Smooth muscle cell (in vitro differentiated cells): ENCODE measurements at regions not wholly inside any gene's neighbourhood (a gene's known extent, or its start where the extent isn't known, plus 50 kb on each side); places are given as distances from the start of the nearest gene placed in this dataset.
"Not testable (repeated sequence)": the region's sequence is repeated elsewhere in the genome, so short reads cannot be mapped to it uniquely, and the experiment has no call there.

ENCODE experiments used
- DNase-seq: peaks from one replicate; lab custom pipeline; 2025; ENCODE audit not compliant: unreplicated experiment; lab: John Stamatoyannopoulos, UW
- H2AFZ ChIP-seq: fragments of 200-600 bp; sonication (generic); 2 replicates; pipeline ENCODE4 v1.6.0; 2016; ENCODE audit warnings: antibody characterized with exemption, low read depth, mild to moderate bottlenecking
- H3F3A ChIP-seq: fragments of 200-600 bp; sonication (generic); 2 replicates; pipeline ENCODE4 v1.6.0; 2017; ENCODE audit warnings: antibody characterized with exemption, low read depth
- H3K27ac ChIP-seq: fragments of 200-600 bp; sonication (generic); 2 replicates; pipeline ENCODE4 v1.5.1; 2016; ENCODE audit warnings: low read depth, mild to moderate bottlenecking
- H3K27me3 ChIP-seq: fragments of 200-600 bp; sonication (generic); 2 replicates; pipeline ENCODE4 v1.6.1; 2016; ENCODE audit warnings: low read depth, mild to moderate bottlenecking
- H3K36me3 ChIP-seq: fragments of 200-600 bp; sonication (generic); 2 replicates; pipeline ENCODE4 v1.5.1; 2016; ENCODE audit warnings: low read depth
- H3K4me1 ChIP-seq: fragments of 200-600 bp; sonication (generic); 2 replicates; pipeline ENCODE4 v1.5.1; 2016; ENCODE audit warnings: low read depth
- H3K4me2 ChIP-seq: fragments of 200-600 bp; sonication (generic); 2 replicates; pipeline ENCODE4 v1.6.0; 2016; ENCODE audit warnings: mild to moderate bottlenecking
- H3K4me3 ChIP-seq: fragments of 200-600 bp; sonication (generic); 2 replicates; pipeline ENCODE4 v1.5.1; 2016; ENCODE audit warnings: mild to moderate bottlenecking
- H3K79me2 ChIP-seq: fragments of 200-600 bp; sonication (generic); 2 replicates; pipeline ENCODE4 v1.6.0; 2016; ENCODE audit warnings: low read depth, mild to moderate bottlenecking
- H3K9ac ChIP-seq: fragments of 200-600 bp; sonication (generic); 2 replicates; pipeline ENCODE4 v1.6.0; 2016; ENCODE audit warnings: low read depth
- H3K9me3 ChIP-seq: fragments of 200-600 bp; sonication (generic); replicated peaks from 2 replicates; pipeline ENCODE4 v1.5.1; 2016; ENCODE audit warnings: low read depth
- H4K20me1 ChIP-seq: fragments of 200-600 bp; sonication (generic); 2 replicates; pipeline ENCODE4 v1.6.0; 2016; ENCODE audit warnings: low read depth
- CTCF ChIP-seq: fragments of 200-600 bp; sonication (generic); IDR thresholded peaks from 2 replicates; pipeline ENCODE4 v1.5.1; 2017; ENCODE audit warnings: borderline replicate concordance, mild to moderate bottlenecking, antibody characterized with exemption; ENCODE audit not compliant: insufficient read depth, poor library complexity, severe bottlenecking
- WGBS: methylation state at CpG from one replicate; pipeline ENCODE4 v1.1.7; 2016; ENCODE audit warnings: low lambda C conversion rate; 5-methylcytosine and 5-hydroxymethylcytosine counted together

- Histone ChIP-seq H3K4me1 (no peaks in the 10 kb centered on the region), H3K27me3 (no peaks in the 10 kb centered on the region), H3F3A (peaks cover 3% of the 10 kb centered on the region), H3K27ac (peak overlapping the region; percentile 72), H3K4me3 (no peak overlapping the region), H2AFZ (peak overlapping the region; percentile 5), H3K4me2 (peak overlapping the region; percentile 9), H3K9me3 (no peaks in the 10 kb centered on the region), H3K36me3 (no peaks in the 10 kb centered on the region), H4K20me1 (no peaks in the 10 kb centered on the region), H3K9ac (no peak overlapping the region), H3K79me2 (no peaks in the 10 kb centered on the region)
- TF ChIP-seq CTCF = no peak
- no peak for DNase-seq
- WGBS = 52% methylated on average over 3 of the region's 3 CpGs
Measured at GRCh38 chr3:40938591-40938990, 260.7 kb upstream of the CTNNB1 start.

- Histone ChIP-seq H3K4me2 (peak overlapping the region; percentile 9), H3K9ac (no peak overlapping the region)
Measured at GRCh38 chr3:40939030-40939740, 260.1 kb upstream of the CTNNB1 start.

GRCh38 chr3:40939741-40940130 is 259.6 kb upstream of the CTNNB1 start:
- no peak for TF ChIP-seq CTCF
- no peaks in the 10 kb centered on the region for H4K20me1 ChIP-seq
- WGBS = 69% methylated on average over 4 of the region's 4 CpGs
- DNase-seq = no peak
- H3K9me3 ChIP-seq = no peaks in the 10 kb centered on the region
- H2AFZ ChIP-seq = no peak overlapping the region
- peaks cover 3% of the 10 kb centered on the region for H3F3A ChIP-seq
- no peaks in the 10 kb centered on the region for H3K27me3 ChIP-seq
- no peak overlapping the region for H3K4me2 ChIP-seq
- H3K9ac ChIP-seq = no peak overlapping the region
- H3K4me3 ChIP-seq = no peak overlapping the region
- H3K4me1 ChIP-seq = no peaks in the 10 kb centered on the region
- no peaks in the 10 kb centered on the region for H3K79me2 ChIP-seq
- H3K36me3 ChIP-seq = no peaks in the 10 kb centered on the region
- H3K27ac ChIP-seq = peak overlapping the region; percentile 72

More at GRCh38 chr3:40939030-40939740, 260.1 kb upstream of the CTNNB1 start:
- 50% methylated on average over 4 of the region's 4 CpGs for WGBS
- H3K79me2 ChIP-seq = no peaks in the 10 kb centered on the region
- H4K20me1 ChIP-seq = no peaks in the 10 kb centered on the region
- H3F3A ChIP-seq = peaks cover 3% of the 10 kb centered on the region
- peak overlapping the region; percentile 5 for H2AFZ ChIP-seq
- peak overlapping the region; percentile 72 for H3K27ac ChIP-seq
- H3K4me3 ChIP-seq = no peak overlapping the region
- TF ChIP-seq CTCF = no peak
- no peaks in the 10 kb centered on the region for H3K4me1 ChIP-seq
- no peaks in the 10 kb centered on the region for H3K27me3 ChIP-seq
- no peak for DNase-seq
- no peaks in the 10 kb centered on the region for H3K9me3 ChIP-seq
- H3K36me3 ChIP-seq = no peaks in the 10 kb centered on the region

GRCh38 chr3:40940651-40941050 is 258.7 kb upstream of the CTNNB1 start:
- no peaks in the 10 kb centered on the region for H4K20me1 ChIP-seq
- H3K27me3 ChIP-seq = no peaks in the 10 kb centered on the region
- no peak overlapping the region for H3K27ac ChIP-seq
- H2AFZ ChIP-seq = no peak overlapping the region
- H3K4me3 ChIP-seq = no peak overlapping the region
- H3K9me3 ChIP-seq = peaks cover 3% of the 10 kb centered on the region
- H3K36me3 ChIP-seq = no peaks in the 10 kb centered on the region
- peaks cover 3% of the 10 kb centered on the region for H3F3A ChIP-seq
- no peak for TF ChIP-seq CTCF
- 96% methylated on average over 2 of the region's 2 CpGs for WGBS
- H3K9ac ChIP-seq = no peak overlapping the region
- no peak for DNase-seq
- H3K79me2 ChIP-seq = no peaks in the 10 kb centered on the region
- H3K4me1 ChIP-seq = no peaks in the 10 kb centered on the region
- no peak overlapping the region for H3K4me2 ChIP-seq

- not testable (repeated sequence) for H3K36me3 ChIP-seq, H3K9ac ChIP-seq, H3K27ac ChIP-seq, H3K4me1 ChIP-seq, H2AFZ ChIP-seq, H3K4me3 ChIP-seq, H3K79me2 ChIP-seq, H3K27me3 ChIP-seq, H3K9me3 ChIP-seq, H3F3A ChIP-seq, H3K4me2 ChIP-seq, H4K20me1 ChIP-seq, DNase-seq
- 86% methylated on average over 3 of the region's 3 CpGs for WGBS
Measured at GRCh38 chr3:40947022-40947421, 252.3 kb upstream of the CTNNB1 start.
